ENCODE measurements at regions not wholly inside any gene's neighbourhood (a gene's known extent, or its start where the extent isn't known, plus 50 kb on each side); places are given as distances from the start of the nearest gene placed in this dataset.
A peak's percentile ranks its signal among the peaks of the same experiment; 100 is the strongest.

DNA sequence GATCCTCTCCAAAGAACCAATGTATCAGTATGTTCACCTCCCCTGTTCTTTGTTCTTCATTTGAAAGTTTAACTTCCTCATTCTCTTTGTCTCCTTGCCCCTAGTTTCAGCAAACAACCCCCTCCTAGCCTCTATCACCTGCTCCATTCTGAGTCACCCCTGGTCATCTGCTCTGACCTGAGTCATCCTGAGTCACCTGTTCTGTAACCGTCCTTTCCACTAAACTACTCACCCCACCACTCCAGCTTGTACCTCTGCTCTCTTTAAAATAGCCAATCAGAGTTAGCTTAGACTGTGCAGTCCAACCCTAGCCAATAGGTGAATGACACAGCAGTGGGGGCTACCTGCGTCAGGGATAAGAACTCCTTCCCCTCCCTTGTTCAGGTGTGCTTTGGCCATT is 249.8 kb upstream of the AADAT start:
- Histone ChIP-seq H3K9me2 (replicated peaks; ENCODE audit: low read length) (no peaks in the 10 kb centered on the region), H3K36me3 (ENCODE audit: low read depth, low read length) (no peaks in the 10 kb centered on the region), H3K4me3 (ENCODE audit: low read length) (no peak overlapping the region), H3F3A (ENCODE audit: low read length, unreplicated experiment) (no peaks in the 10 kb centered on the region), H3K4me2 (ENCODE audit: low read length) (no peak overlapping the region), H2AFZ (ENCODE audit: low read length) (no peak overlapping the region), H3K27ac (ENCODE audit: low read length) (no peak overlapping the region), H3K79me2 (ENCODE audit: low read length) (no peaks in the 10 kb centered on the region), H3K4me1 (ENCODE audit: insufficient read depth, low read length) (no peaks in the 10 kb centered on the region), H3K9ac (ENCODE audit: low read length) (no peak overlapping the region), H3K27me3 (ENCODE audit: low read length) (no peaks in the 10 kb centered on the region), H3K9me3 (ENCODE audit: low read length) (0 out of 2 replicates have a peak, but pooled peaks cover 8% of the 10 kb centered on the region), H4K20me1 (ENCODE audit: low read length) (no peaks in the 10 kb centered on the region)
- no TSS peak for BruUV-seq (replicated peaks)
- POLR2A ChIA-PET (ENCODE audit: unreplicated experiment): no interaction called here
- intact Hi-C loops (cut with micrococcal nuclease): no loop called here
- DNase-seq: peak; percentile 11
- ATAC-seq: no peak
- CTCF ChIA-PET: no interaction called here
- TF ChIP-seq, protein P1, sequence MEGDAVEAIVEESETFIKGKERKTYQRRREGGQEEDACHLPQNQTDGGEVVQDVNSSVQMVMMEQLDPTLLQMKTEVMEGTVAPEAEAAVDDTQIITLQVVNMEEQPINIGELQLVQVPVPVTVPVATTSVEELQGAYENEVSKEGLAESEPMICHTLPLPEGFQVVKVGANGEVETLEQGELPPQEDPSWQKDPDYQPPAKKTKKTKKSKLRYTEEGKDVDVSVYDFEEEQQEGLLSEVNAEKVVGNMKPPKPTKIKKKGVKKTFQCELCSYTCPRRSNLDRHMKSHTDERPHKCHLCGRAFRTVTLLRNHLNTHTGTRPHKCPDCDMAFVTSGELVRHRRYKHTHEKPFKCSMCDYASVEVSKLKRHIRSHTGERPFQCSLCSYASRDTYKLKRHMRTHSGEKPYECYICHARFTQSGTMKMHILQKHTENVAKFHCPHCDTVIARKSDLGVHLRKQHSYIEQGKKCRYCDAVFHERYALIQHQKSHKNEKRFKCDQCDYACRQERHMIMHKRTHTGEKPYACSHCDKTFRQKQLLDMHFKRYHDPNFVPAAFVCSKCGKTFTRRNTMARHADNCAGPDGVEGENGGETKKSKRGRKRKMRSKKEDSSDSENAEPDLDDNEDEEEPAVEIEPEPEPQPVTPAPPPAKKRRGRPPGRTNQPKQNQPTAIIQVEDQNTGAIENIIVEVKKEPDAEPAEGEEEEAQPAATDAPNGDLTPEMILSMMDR (conservative IDR thresholded peaks at IDR 0.05; ENCODE audit: low read depth, low read length): no peak
- TF ChIP-seq EZH2phosphoT487 (IDR thresholded peaks at IDR 0.05; ENCODE audit: borderline replicate concordance, low read length) (no peak), EZH2 (IDR thresholded peaks at IDR 0.05; ENCODE audit: low read length, unreplicated experiment) (no peak)

DNA sequence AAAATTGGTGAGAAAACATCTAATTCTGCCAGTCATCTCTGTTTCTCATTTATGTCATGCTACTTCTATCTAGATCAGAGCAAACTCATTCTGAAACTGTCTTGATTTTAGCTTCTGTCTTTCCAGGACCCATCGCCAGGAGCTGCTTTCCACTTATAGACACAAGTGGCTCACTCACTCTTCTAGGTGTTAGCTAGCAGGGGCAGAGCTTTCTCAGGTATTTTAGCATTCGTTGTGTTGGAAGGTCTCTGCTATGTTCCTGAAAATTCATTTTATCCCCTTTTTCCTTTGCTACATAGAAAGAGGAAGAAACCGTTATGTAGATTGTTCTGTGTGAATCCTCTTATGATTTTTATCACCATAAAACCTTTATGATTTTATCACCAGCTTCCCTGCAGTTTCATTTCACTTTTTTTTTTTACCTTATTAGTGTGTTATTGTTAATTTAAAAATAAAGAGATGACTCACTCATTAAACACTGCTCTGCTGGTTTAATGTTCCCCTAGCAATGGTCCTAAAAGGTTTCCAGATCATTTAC is 246.6 kb upstream of the AADAT start:
- Histone ChIP-seq H4K20me1 (ENCODE audit: low read length) (no peaks in the 10 kb centered on the region), H3K4me1 (ENCODE audit: insufficient read depth, low read length) (no peaks in the 10 kb centered on the region), H3K36me3 (ENCODE audit: low read depth, low read length) (no peaks in the 10 kb centered on the region), H3K9ac (ENCODE audit: low read length) (no peak overlapping the region), H2AFZ (ENCODE audit: low read length) (no peak overlapping the region), H3F3A (ENCODE audit: low read length, unreplicated experiment) (no peaks in the 10 kb centered on the region), H3K79me2 (ENCODE audit: low read length) (no peaks in the 10 kb centered on the region), H3K4me3 (ENCODE audit: low read length) (no peak overlapping the region), H3K9me2 (replicated peaks; ENCODE audit: low read length) (no peaks in the 10 kb centered on the region), H3K9me3 (ENCODE audit: low read length) (0 out of 2 replicates have a peak, but pooled peaks cover 8% of the 10 kb centered on the region), H3K4me2 (ENCODE audit: low read length) (no peak overlapping the region), H3K27me3 (ENCODE audit: low read length) (no peaks in the 10 kb centered on the region), H3K27ac (ENCODE audit: low read length) (no peak overlapping the region)
- ChIA-PET POLR2A (ENCODE audit: unreplicated experiment) (no interaction called here), CTCF (no interaction called here)
- intact Hi-C loops (cut with micrococcal nuclease): no loop called here
- no peak for ATAC-seq
- BruUV-seq (replicated peaks): no TSS peak
- DNase-seq: no peak
- no peak for TF ChIP-seq EZH2 (IDR thresholded peaks at IDR 0.05; ENCODE audit: low read length, unreplicated experiment)
- TF ChIP-seq, protein P1 (conservative IDR thresholded peaks at IDR 0.05; ENCODE audit: low read depth, low read length): no peak
- no peak for TF ChIP-seq EZH2phosphoT487 (IDR thresholded peaks at IDR 0.05; ENCODE audit: borderline replicate concordance, low read length)

DNA sequence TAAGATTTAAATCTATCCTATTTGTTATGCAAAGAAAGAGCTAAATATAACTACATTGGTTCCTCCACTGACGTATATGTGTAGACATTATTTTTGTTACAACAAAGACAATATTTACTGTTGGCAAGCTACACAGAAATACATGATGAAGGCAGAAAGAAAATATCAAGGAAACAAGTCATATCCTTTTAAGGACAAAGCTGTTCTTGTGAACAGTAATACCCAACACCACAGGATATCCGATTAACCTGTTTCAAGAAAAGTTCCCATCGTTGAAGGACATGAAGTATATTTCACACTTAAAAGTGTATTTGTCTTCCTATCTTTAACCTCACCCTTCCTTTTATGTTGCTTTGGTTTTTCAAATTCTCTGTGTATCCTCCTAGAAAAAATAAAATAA is 235.8 kb upstream of the AADAT start:
- H3K9me2 ChIP-seq (replicated peaks; ENCODE audit: low read length): no peaks in the 10 kb centered on the region

More for the DNA sequence above, 235.8 kb upstream of the AADAT start:
- H3K27me3 ChIP-seq (ENCODE audit: low read length): no peaks in the 10 kb centered on the region
- no TSS peak for BruUV-seq (replicated peaks)
- H3K27ac ChIP-seq (ENCODE audit: low read length): no peak overlapping the region
- TF ChIP-seq, protein P1 (conservative IDR thresholded peaks at IDR 0.05; ENCODE audit: low read depth, low read length): no peak
- no peak for TF ChIP-seq EZH2phosphoT487 (IDR thresholded peaks at IDR 0.05; ENCODE audit: borderline replicate concordance, low read length)
- TF ChIP-seq EZH2 (IDR thresholded peaks at IDR 0.05; ENCODE audit: low read length, unreplicated experiment): no peak
- H3K9ac ChIP-seq (ENCODE audit: low read length): no peak overlapping the region
- H2AFZ ChIP-seq (ENCODE audit: low read length): no peak overlapping the region
- ChIA-PET CTCF (no interaction called here), POLR2A (ENCODE audit: unreplicated experiment) (no interaction called here)
- DNase-seq (no peak), ATAC-seq (no peak)
- no peaks in the 10 kb centered on the region for H3K4me1 ChIP-seq (ENCODE audit: insufficient read depth, low read length)
- H3K4me3 ChIP-seq (ENCODE audit: low read length): no peak overlapping the region
- no peaks in the 10 kb centered on the region for H4K20me1 ChIP-seq (ENCODE audit: low read length)
- intact Hi-C loops (cut with micrococcal nuclease): no loop called here
- H3K79me2 ChIP-seq (ENCODE audit: low read length): no peaks in the 10 kb centered on the region
- no peaks in the 10 kb centered on the region for H3F3A ChIP-seq (ENCODE audit: low read length, unreplicated experiment)
- H3K4me2 ChIP-seq (ENCODE audit: low read length): no peak overlapping the region
- H3K36me3 ChIP-seq (ENCODE audit: low read depth, low read length): no peaks in the 10 kb centered on the region
- no peaks in the 10 kb centered on the region for H3K9me3 ChIP-seq (ENCODE audit: low read length)
